Activated CD8-positive, alpha-beta T cell treated with anti-CD3 and anti-CD28 coated beads for 36 hours (primary cell): ENCODE measurements at regions not wholly inside any gene's neighbourhood (a gene's known extent, or its start where the extent isn't known, plus 50 kb on each side); places are given as distances from the start of the nearest gene placed in this dataset.
"Not testable (repeated sequence)": the region's sequence is repeated elsewhere in the genome, so short reads cannot be mapped to it uniquely, and the experiment has no call there.

ENCODE experiments used
- ATAC-seq: fragments of 200-7000 bp; cut with Tn5 transposase; one replicate; pipeline ENCODE4 v1.10.0; 2021; ENCODE audit warnings: mild to moderate bottlenecking, moderate library complexity
- CTCF ChIA-PET: fragments of 350-600 bp; sonication (Branson Sonifier 250); formaldehyde crosslinking; loops from one replicate; lab custom pipeline; 2021; ENCODE audit warnings: antibody characterized with exemption; lab: Charles Lee
- POLR2A ChIA-PET: fragments of 350-600 bp; sonication (Branson Sonifier 250); formaldehyde crosslinking; loops from one replicate; lab custom pipeline; 2021; ENCODE audit warnings: antibody characterized with exemption; lab: Charles Lee
- DNase-seq: peaks from one replicate; pipeline ENCODE4 v3.0.0-alpha.2; 2020
- H3K27ac Mint-ChIP-seq: one replicate; pipeline ENCODE4 v1.8.0; 2021; ENCODE audit warnings: mild to moderate bottlenecking, mixed read lengths
- H3K27me3 Mint-ChIP-seq: one replicate; pipeline ENCODE4 v1.8.0; 2021; ENCODE audit warnings: mixed read lengths
- H3K36me3 Mint-ChIP-seq: one replicate; pipeline ENCODE4 v1.8.0; 2021; ENCODE audit warnings: low read depth, mixed read lengths
- H3K4me1 Mint-ChIP-seq: one replicate; pipeline ENCODE4 v1.8.0; 2021; ENCODE audit warnings: low read depth, mixed read lengths
- H3K4me3 Mint-ChIP-seq: one replicate; pipeline ENCODE4 v1.8.0; 2021; ENCODE audit warnings: mild to moderate bottlenecking, moderate library complexity, mixed read lengths
- H3K9me3 Mint-ChIP-seq: one replicate; pipeline ENCODE4 v1.8.0; 2021; ENCODE audit warnings: mixed read lengths
- CTCF ChIP-seq: fragments of 200-600 bp; IDR thresholded peaks from one replicate; pipeline ENCODE4 v1.8.0; 2022; ENCODE audit warnings: antibody characterized with exemption, mild to moderate bottlenecking
- intact Hi-C: fragments of 100-400 bp; cut with micrococcal nuclease; formaldehyde crosslinking; loops from one replicate; pipeline ENCODE4 v1.10.0; 2022

- ChIA-PET POLR2A (interaction anchor here (0.6 kb wide), 1 partner anchor 80 kb away, joined by 4 read pairs; no protein-coding TSS in a partner anchor), CTCF (interaction anchor here (0.7 to 2.3 kb wide), 4 partner anchors 13 to 1298 kb away, joined by 3 to 17 read pairs (median 4); no protein-coding TSS in a partner anchor)
- no peak overlapping the region for H3K4me3 Mint-ChIP-seq
- H3K27me3 Mint-ChIP-seq: no peaks in the 10 kb centered on the region
- TF ChIP-seq CTCF: no peak
- no peak overlapping the region for H3K27ac Mint-ChIP-seq
- DNase-seq (no peak), ATAC-seq (no peak)
- H3K4me1 Mint-ChIP-seq: no peaks in the 10 kb centered on the region
- intact Hi-C loops: loop anchor here (5.0 kb wide), 1 partner anchor 314 kb away; no protein-coding TSS in a partner anchor
- no peaks in the 10 kb centered on the region for H3K36me3 Mint-ChIP-seq
- H3K9me3 Mint-ChIP-seq: no peaks in the 10 kb centered on the region
Measured at GRCh38 chr4:72702948-72703347, 133.9 kb upstream of the ADAMTS3 start.

DNA sequence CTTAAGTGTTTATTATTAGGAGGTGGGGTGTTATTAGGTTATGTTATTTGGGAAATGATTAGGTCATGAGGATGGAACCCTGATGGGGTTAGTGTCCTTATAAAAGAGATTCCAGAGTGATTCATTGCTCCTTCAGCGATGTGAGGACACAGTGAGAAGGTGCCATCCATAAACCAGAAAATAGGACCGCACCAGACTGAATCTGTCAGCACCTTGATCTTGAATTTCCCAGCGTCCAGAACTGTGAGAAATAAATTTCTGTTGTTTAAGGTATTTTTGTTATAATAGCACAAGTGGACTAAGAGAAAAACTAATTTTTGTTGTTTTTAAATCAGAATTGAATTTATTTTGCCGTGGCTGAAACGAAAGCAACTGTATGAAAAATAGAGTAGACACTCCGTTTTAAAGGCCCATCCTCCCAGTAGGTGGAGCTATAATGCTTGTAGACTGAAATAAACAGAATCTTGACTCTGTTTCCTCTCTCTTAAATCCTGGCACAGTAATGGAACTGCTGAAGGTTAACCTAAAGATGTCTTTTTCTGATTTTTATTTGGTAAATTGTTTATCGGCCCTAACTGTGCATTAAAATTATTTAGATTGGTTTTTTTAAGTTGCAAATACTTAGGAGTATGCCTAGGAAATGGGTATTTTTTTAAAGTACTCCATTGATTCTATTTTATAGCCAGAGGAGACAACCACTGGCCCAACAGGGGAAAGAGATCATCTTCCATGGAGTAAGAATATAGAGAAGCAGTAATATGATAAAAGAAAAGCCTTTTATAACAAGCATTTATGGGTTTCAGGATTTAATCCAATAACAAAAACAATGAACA is 133.2 kb upstream of the ADAMTS3 start:
- ChIA-PET POLR2A (no interaction called here), CTCF (interaction anchor here (0.7 to 2.3 kb wide), 5 partner anchors 14 to 1297 kb away, joined by 3 to 17 read pairs (median 4); no protein-coding TSS in a partner anchor)
- Mint-ChIP-seq H3K4me3 (peak overlapping the region; percentile 72), H3K27ac (no peak overlapping the region), H3K9me3 (no peaks in the 10 kb centered on the region), H3K36me3 (no peaks in the 10 kb centered on the region), H3K4me1 (no peaks in the 10 kb centered on the region), H3K27me3 (no peaks in the 10 kb centered on the region)
- ATAC-seq (no peak), DNase-seq (peak; percentile 56)
- intact Hi-C loops: loop anchor here (5.0 kb wide), 1 partner anchor 315 kb away; no protein-coding TSS in a partner anchor
- TF ChIP-seq CTCF: peak; percentile 78

GRCh38 chr4:72690771-72691170 is 121.8 kb upstream of the ADAMTS3 start:
- ChIA-PET CTCF (no interaction called here), POLR2A (no interaction called here)
- H3K9me3 Mint-ChIP-seq: peaks cover 2% of the 10 kb centered on the region
- no peak overlapping the region for H3K27ac Mint-ChIP-seq
- no peaks in the 10 kb centered on the region for H3K4me1 Mint-ChIP-seq
- H3K27me3 Mint-ChIP-seq: peaks cover 2% of the 10 kb centered on the region
- TF ChIP-seq CTCF: no peak
- no peak for DNase-seq
- ATAC-seq: no peak
- no peak overlapping the region for H3K4me3 Mint-ChIP-seq
- H3K36me3 Mint-ChIP-seq: no peaks in the 10 kb centered on the region
- intact Hi-C loops: no loop called here

DNA sequence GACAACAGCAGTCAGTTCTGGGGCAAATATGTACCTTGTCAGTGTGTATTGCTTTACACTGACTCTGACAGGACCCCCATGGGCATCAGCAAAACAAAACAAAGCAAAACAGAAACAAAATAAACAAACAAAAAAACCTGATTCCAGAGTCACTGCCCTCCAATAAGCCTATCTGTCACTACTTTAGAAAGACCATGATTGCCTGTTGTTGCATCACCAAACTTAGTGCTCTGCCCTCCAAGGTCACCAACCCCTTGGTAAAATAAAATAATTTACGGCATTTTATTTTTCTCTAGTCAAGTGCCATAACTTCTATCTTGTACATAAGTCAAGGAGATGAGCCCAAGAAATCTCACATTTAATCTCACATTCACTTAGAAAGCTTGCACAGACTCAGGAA is 120.9 kb upstream of the ADAMTS3 start:
- intact Hi-C loops: no loop called here
- CTCF ChIA-PET: no interaction called here
- H3K9me3 Mint-ChIP-seq: peaks cover 2% of the 10 kb centered on the region
- no peaks in the 10 kb centered on the region for H3K4me1 Mint-ChIP-seq
- no peak overlapping the region for H3K4me3 Mint-ChIP-seq
- DNase-seq (no peak), ATAC-seq (no peak)
- POLR2A ChIA-PET: no interaction called here
- H3K36me3 Mint-ChIP-seq: no peaks in the 10 kb centered on the region
- H3K27me3 Mint-ChIP-seq: no peaks in the 10 kb centered on the region
- TF ChIP-seq CTCF: no peak
- H3K27ac Mint-ChIP-seq: no peak overlapping the region

DNA sequence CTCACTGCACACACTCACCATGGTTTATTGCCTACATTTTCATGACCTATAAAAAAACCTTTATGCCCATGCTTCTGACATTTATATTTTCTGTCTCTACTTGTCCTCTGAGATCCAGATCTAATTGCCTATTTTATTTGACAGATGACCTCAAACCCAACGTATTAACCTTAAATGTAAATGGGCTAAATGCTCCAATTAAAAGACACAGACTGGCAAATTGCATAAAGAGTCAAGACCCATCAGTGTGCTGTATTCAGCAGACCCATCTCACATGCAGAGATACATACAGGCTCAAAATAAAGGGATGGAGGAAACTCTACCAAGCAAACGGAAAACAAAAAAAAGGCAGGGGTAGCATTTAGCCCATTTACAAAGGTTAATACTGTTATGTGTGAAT is 117.4 kb upstream of the ADAMTS3 start:
- ATAC-seq, H3K4me3 Mint-ChIP-seq, H3K9me3 Mint-ChIP-seq, intact Hi-C loops, POLR2A ChIA-PET, H3K36me3 Mint-ChIP-seq, H3K4me1 Mint-ChIP-seq, CTCF ChIA-PET, H3K27ac Mint-ChIP-seq, H3K27me3 Mint-ChIP-seq, DNase-seq: not testable (repeated sequence)
